HCT116 (cell line): ENCODE measurements at regions not wholly inside any gene's neighbourhood (a gene's known extent, or its start where the extent isn't known, plus 50 kb on each side); places are given as distances from the start of the nearest gene placed in this dataset.

Experiments
- ATAC-seq: fragments of 200-7000 bp; cut with Tn5 transposase; 2 replicates; pipeline ENCODE4 v1.9.1; 2020; ENCODE audit warnings: mild to moderate bottlenecking, moderate library complexity
- BruUV-seq: library from RNA; stranded (reverse); fragments of 400-500 nt; replicated peaks from 2 replicates; lab custom pipeline; 2021; lab: Mats Ljungman, UMichigan
- CTCF ChIA-PET: fragments of 300-600 bp; sonication (Branson Sonifier 250); formaldehyde crosslinking; loops from one replicate; lab custom pipeline; 2021; ENCODE audit warnings: antibody characterized with exemption; lab: Charles Lee
- POLR2A ChIA-PET: fragments of 300-600, 350-600 bp; sonication (Branson Sonifier 250); formaldehyde crosslinking; loops from one replicate; lab custom pipeline; 2021; ENCODE audit warnings: antibody characterized with exemption; lab: Charles Lee
- RAD21 ChIA-PET, 2 experiments: fragments of 300-600 bp; sonication (Branson Sonifier 250); formaldehyde crosslinking; loops; one replicate each; lab custom pipeline; 2023; ENCODE audit warnings: low total read pairs in 2 of 2; ENCODE audit not compliant: uncharacterized antibody in 2 of 2, unreplicated experiment in 2 of 2, low non-redundant PET in 1 of 2; lab: Charles Lee
- DNase-seq: peaks from one replicate; pipeline ENCODE4 v3.0.0-alpha.2; 2010; ENCODE audit warnings: low read depth, low spot score
- H2AFZ ChIP-seq: fragments of 200-600 bp; shearing (Covaris generic), sonication (generic); 2 replicates; pipeline ENCODE4 v1.6.1; 2017; ENCODE audit warnings: low read depth, mixed run types, mixed read lengths, antibody characterized with exemption, low read length; ENCODE audit not compliant: poor library complexity, severe bottlenecking
- H3K27ac ChIP-seq: 2 replicates; pipeline ENCODE4 v1.5.1; 2012; ENCODE audit warnings: low read depth, low read length
- H3K27me3 ChIP-seq: fragments of 200-600 bp; sonication (generic); 2 replicates; pipeline ENCODE4 v1.6.1; 2016; ENCODE audit warnings: mixed run types, low read length, mixed read lengths; ENCODE audit not compliant: insufficient read depth
- H3K36me3 ChIP-seq, 2 experiments: fragments of 200-500 bp in 1 of 2; fragments of 200-600 bp in 1 of 2; sonication (Bioruptor generic) in 1 of 2; sonication (generic) in 1 of 2; 2 replicates each; pipeline versions ENCODE4 v1.5.1 to v1.6.1; 2014 to 2016; ENCODE audit warnings: low read length in 2 of 2, inconsistent platforms in 1 of 2, mixed read lengths in 1 of 2, mixed run types in 1 of 2; ENCODE audit not compliant: insufficient read depth in 2 of 2, control insufficient read depth in 1 of 2
- H3K4me1 ChIP-seq, 2 experiments: fragments of 200-600 bp in 1 of 2; sonication (generic) in 1 of 2; 2 replicates each; pipeline versions ENCODE4 v1.5.1 to v1.6.1; 2012 to 2017; ENCODE audit warnings: low read length in 2 of 2, inconsistent platforms in 1 of 2, mild to moderate bottlenecking in 1 of 2, mixed read lengths in 1 of 2, mixed run types in 1 of 2, moderate library complexity in 1 of 2; ENCODE audit not compliant: insufficient read depth in 2 of 2, control insufficient read depth in 1 of 2
- H3K4me2 ChIP-seq: fragments of 200-600 bp; sonication (generic); 2 replicates; pipeline ENCODE4 v1.6.1; 2017; ENCODE audit warnings: mixed run types, low read length, mixed read lengths
- H3K4me3 ChIP-seq, 2 experiments: fragments of 200-600 bp in 1 of 2; sonication (generic) in 1 of 2; replicated peaks in 1 of 2; 2 replicates each; pipeline ENCODE4 v1.5.1; 2011 to 2016; ENCODE audit warnings: low read length in 2 of 2, control low read depth in 1 of 2, low read depth in 1 of 2, mild to moderate bottlenecking in 1 of 2, mixed read lengths in 1 of 2, mixed run types in 1 of 2
- H3K79me2 ChIP-seq: fragments of 200-600 bp; sonication (generic); 2 replicates; pipeline ENCODE4 v1.6.1; 2017; ENCODE audit warnings: mild to moderate bottlenecking, mixed run types, low read length, moderate library complexity, mixed read lengths; ENCODE audit not compliant: insufficient read depth
- H3K9ac ChIP-seq: fragments of 200-600 bp; sonication (generic); 2 replicates; pipeline ENCODE4 v1.6.1; 2016; ENCODE audit warnings: low read length, mixed read lengths
- H3K9me2 ChIP-seq: fragments of 200-600 bp; sonication (generic), shearing (Covaris generic); 2 replicates; pipeline ENCODE4 v1.6.1; 2017; ENCODE audit warnings: mixed run types, mild to moderate bottlenecking, moderate library complexity; ENCODE audit not compliant: insufficient read depth
- H3K9me3 ChIP-seq, 2 experiments: fragments of 200-500 bp in 1 of 2; fragments of 200-600 bp in 1 of 2; sonication (Bioruptor generic) in 1 of 2; sonication (generic) in 1 of 2; 2 replicates each; pipeline ENCODE4 v1.6.1; 2014 to 2017; ENCODE audit warnings: low read length in 2 of 2, mixed read lengths in 2 of 2, inconsistent platforms in 1 of 2, low read depth in 1 of 2, mild to moderate bottlenecking in 1 of 2, mixed run types in 1 of 2, moderate library complexity in 1 of 2; ENCODE audit not compliant: control insufficient read depth in 1 of 2, insufficient read depth in 1 of 2
- H4K20me1 ChIP-seq: fragments of 200-600 bp; sonication (generic), shearing (Covaris generic); 2 replicates; pipeline ENCODE4 v1.6.1; 2017; ENCODE audit warnings: mixed run types, mild to moderate bottlenecking, moderate library complexity; ENCODE audit not compliant: insufficient read depth
- CEBPB ChIP-seq: IDR thresholded peaks from 2 replicates; pipeline ENCODE4 v1.6.1; 2012; ENCODE audit warnings: low read depth
- EGR1 ChIP-seq: IDR thresholded peaks from 2 replicates; pipeline ENCODE4 v1.6.1; 2012; ENCODE audit warnings: low read depth
- ELF1 ChIP-seq: IDR thresholded peaks from 2 replicates; pipeline ENCODE4 v1.6.1; 2012; ENCODE audit warnings: low read depth, borderline replicate concordance
- EZH2 ChIP-seq: fragments of 200-600 bp; sonication (generic); IDR thresholded peaks from 2 replicates; pipeline ENCODE4 v1.6.1; 2017; ENCODE audit warnings: antibody characterized with exemption, mixed run types
- EZH2phosphoT487 ChIP-seq: fragments of 200-600 bp; IDR thresholded peaks from 2 replicates; pipeline ENCODE4 v1.6.1; 2018; ENCODE audit warnings: antibody characterized with exemption, borderline replicate concordance
- FOSL1 ChIP-seq: IDR thresholded peaks from 2 replicates; pipeline ENCODE4 v1.6.1; 2012; ENCODE audit warnings: low read depth
- MAX ChIP-seq: IDR thresholded peaks from 2 replicates; pipeline ENCODE4 v1.6.1; 2012
- POLR2A ChIP-seq: IDR thresholded peaks from 2 replicates; pipeline ENCODE4 v1.7.0; 2011; ENCODE audit warnings: borderline replicate concordance; ENCODE audit not compliant: insufficient read depth, insufficient read length; ENCODE audit errors: extremely low read depth
- RAD21 ChIP-seq: IDR thresholded peaks from 2 replicates; pipeline ENCODE4 v1.6.1; 2012; ENCODE audit warnings: low read depth, mild to moderate bottlenecking
- SIN3A ChIP-seq: IDR thresholded peaks from 2 replicates; pipeline ENCODE4 v1.6.1; 2012; ENCODE audit warnings: low read depth
- SP1 ChIP-seq: IDR thresholded peaks from 2 replicates; pipeline ENCODE4 v1.6.1; 2012; ENCODE audit warnings: low read depth
- SRF ChIP-seq: IDR thresholded peaks from 2 replicates; pipeline ENCODE4 v1.6.1; 2012; ENCODE audit warnings: low read depth
- TCF7L2 ChIP-seq: IDR thresholded peaks from 2 replicates; pipeline ENCODE4 v1.7.0; 2011; ENCODE audit warnings: borderline replicate concordance, inconsistent platforms; ENCODE audit not compliant: insufficient read depth, insufficient read length; ENCODE audit errors: extremely low read depth
- YY1 ChIP-seq: IDR thresholded peaks from 2 replicates; pipeline ENCODE4 v1.6.1; 2011; ENCODE audit warnings: low read length, low read depth, moderate library complexity, mild to moderate bottlenecking; ENCODE audit not compliant: insufficient replicate concordance; ENCODE audit errors: extremely low read depth
- ZFX ChIP-seq: fragments of 450-650 bp; IDR thresholded peaks from 2 replicates; pipeline ENCODE4 v1.6.1; 2017
- ZNF274 ChIP-seq: fragments of 200-500 bp; sonication (Bioruptor generic); IDR thresholded peaks from 2 replicates; pipeline ENCODE4 v1.6.1; 2014; ENCODE audit warnings: mild to moderate bottlenecking, low read depth, low read length, inconsistent platforms
- intact Hi-C: fragments of 100-400 bp; cut with micrococcal nuclease; formaldehyde crosslinking; loops from 2 replicates; pipeline ENCODE4 v1.10.0; 2022
- TF ChIP-seq, protein P1 (sequence below): IDR thresholded peaks from 2 replicates; pipeline ENCODE4 v1.6.1; 2012
- TF ChIP-seq, protein P2 (sequence below): IDR thresholded peaks from 2 replicates; pipeline ENCODE4 v1.6.1; 2011; ENCODE audit warnings: mild to moderate bottlenecking, low read length, moderate library complexity; ENCODE audit not compliant: insufficient replicate concordance; ENCODE audit errors: extremely low read depth

DNA sequence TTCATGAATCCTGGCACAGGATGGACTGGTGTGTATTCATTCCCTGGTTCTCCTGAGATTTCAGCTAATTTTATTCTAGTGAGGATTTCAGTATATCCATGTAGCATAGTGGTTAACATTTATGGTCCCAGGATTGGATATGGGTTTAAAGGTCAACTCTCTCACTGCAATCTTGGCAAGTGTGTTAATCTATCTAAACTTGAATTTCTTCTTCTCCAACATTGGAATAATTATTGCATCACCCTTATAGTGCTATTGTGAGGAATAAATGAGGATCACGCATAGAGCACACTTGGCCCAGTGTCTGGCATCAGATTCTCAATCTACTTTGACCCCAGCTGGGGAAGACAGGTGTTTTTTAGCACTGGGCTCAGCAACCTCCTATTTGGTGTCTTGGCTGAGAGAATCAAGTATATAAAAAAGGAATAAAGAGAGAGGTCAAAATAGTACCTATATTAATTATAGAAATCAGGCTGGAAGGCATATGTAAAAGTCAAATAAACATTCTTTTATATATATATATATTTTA lies 531.2 kb upstream of the ATP2B1 start:
- H3K27me3 ChIP-seq: no peaks in the 10 kb centered on the region
- H3K4me1 ChIP-seq: no peaks in the 10 kb centered on the region
- ATAC-seq (no peak), DNase-seq (no peak)
- ChIA-PET POLR2A (no interaction called here), CTCF (no interaction called here), RAD21 (no interaction called here)
- no peak overlapping the region for H3K4me3 ChIP-seq
- no peaks in the 10 kb centered on the region for H3K79me2 ChIP-seq
- intact Hi-C loops: no loop called here
- H3K4me2 ChIP-seq: no peak overlapping the region
- no peaks in the 10 kb centered on the region; the same call in 1 of the 2 replicates for H3K9me2 ChIP-seq
- no peak overlapping the region for H3K9ac ChIP-seq
- no peaks in the 10 kb centered on the region for H3K9me3 ChIP-seq
- no peak overlapping the region for H2AFZ ChIP-seq
- no peaks in the 10 kb centered on the region for H3K36me3 ChIP-seq
- no peak for TF ChIP-seq FOSL1
- no peak for TF ChIP-seq YY1
- no peak for TF ChIP-seq EZH2phosphoT487
- TF ChIP-seq SRF: no peak
- no peak for TF ChIP-seq EGR1
- TF ChIP-seq SIN3A: no peak
- TF ChIP-seq SP1: no peak
- TF ChIP-seq ELF1: no peak
- TF ChIP-seq ZNF274: no peak
- TF ChIP-seq CEBPB: no peak
- no peak for TF ChIP-seq RAD21
- no peak for TF ChIP-seq ZFX
- no TSS peak for BruUV-seq
- no peak overlapping the region for H3K27ac ChIP-seq
- H4K20me1 ChIP-seq: no peaks in the 10 kb centered on the region

- CTCF ChIA-PET: no interaction called here
- RAD21 ChIA-PET: no interaction called here
- no peak overlapping the region for H3K4me3 ChIP-seq
- H2AFZ ChIP-seq: no peak overlapping the region
- POLR2A ChIA-PET: no interaction called here
- DNase-seq: no peak
- H3K27ac ChIP-seq: no peak overlapping the region
- H3K36me3 ChIP-seq: no peaks in the 10 kb centered on the region
- no TSS peak for BruUV-seq
- H3K79me2 ChIP-seq: no peaks in the 10 kb centered on the region
- no peaks in the 10 kb centered on the region for H3K4me1 ChIP-seq
- ATAC-seq: no peak
- H4K20me1 ChIP-seq: no peaks in the 10 kb centered on the region
- no peaks in the 10 kb centered on the region; the same call in 1 of the 2 replicates for H3K9me2 ChIP-seq
- H3K4me2 ChIP-seq: no peak overlapping the region
- no peak overlapping the region for H3K9ac ChIP-seq
- intact Hi-C loops: no loop called here
- H3K27me3 ChIP-seq: no peaks in the 10 kb centered on the region
- H3K9me3 ChIP-seq: no peaks in the 10 kb centered on the region
- TF ChIP-seq EGR1: no peak
- TF ChIP-seq, protein P1, sequence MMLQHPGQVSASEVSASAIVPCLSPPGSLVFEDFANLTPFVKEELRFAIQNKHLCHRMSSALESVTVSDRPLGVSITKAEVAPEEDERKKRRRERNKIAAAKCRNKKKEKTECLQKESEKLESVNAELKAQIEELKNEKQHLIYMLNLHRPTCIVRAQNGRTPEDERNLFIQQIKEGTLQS: no peak
- TF ChIP-seq TCF7L2: no peak
- no peak for TF ChIP-seq SP1
- no peak for TF ChIP-seq POLR2A
- TF ChIP-seq ELF1: no peak
- no peak for TF ChIP-seq EZH2
- no peak for TF ChIP-seq MAX
- no peak for TF ChIP-seq ZFX
- TF ChIP-seq FOSL1: no peak
- TF ChIP-seq CEBPB: no peak
- no peak for TF ChIP-seq RAD21
- TF ChIP-seq, protein P2, sequence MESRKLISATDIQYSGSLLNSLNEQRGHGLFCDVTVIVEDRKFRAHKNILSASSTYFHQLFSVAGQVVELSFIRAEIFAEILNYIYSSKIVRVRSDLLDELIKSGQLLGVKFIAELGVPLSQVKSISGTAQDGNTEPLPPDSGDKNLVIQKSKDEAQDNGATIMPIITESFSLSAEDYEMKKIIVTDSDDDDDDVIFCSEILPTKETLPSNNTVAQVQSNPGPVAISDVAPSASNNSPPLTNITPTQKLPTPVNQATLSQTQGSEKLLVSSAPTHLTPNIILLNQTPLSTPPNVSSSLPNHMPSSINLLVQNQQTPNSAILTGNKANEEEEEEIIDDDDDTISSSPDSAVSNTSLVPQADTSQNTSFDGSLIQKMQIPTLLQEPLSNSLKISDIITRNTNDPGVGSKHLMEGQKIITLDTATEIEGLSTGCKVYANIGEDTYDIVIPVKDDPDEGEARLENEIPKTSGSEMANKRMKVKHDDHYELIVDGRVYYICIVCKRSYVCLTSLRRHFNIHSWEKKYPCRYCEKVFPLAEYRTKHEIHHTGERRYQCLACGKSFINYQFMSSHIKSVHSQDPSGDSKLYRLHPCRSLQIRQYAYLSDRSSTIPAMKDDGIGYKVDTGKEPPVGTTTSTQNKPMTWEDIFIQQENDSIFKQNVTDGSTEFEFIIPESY: no peak
These were observed 530.1 kb upstream of the ATP2B1 start for GRCh38 chr12:90238663-90239271.
